ENCODE measurements at regions not wholly inside any gene's neighbourhood (a gene's known extent, or its start where the extent isn't known, plus 50 kb on each side); places are given as distances from the start of the nearest gene placed in this dataset.

DNA sequence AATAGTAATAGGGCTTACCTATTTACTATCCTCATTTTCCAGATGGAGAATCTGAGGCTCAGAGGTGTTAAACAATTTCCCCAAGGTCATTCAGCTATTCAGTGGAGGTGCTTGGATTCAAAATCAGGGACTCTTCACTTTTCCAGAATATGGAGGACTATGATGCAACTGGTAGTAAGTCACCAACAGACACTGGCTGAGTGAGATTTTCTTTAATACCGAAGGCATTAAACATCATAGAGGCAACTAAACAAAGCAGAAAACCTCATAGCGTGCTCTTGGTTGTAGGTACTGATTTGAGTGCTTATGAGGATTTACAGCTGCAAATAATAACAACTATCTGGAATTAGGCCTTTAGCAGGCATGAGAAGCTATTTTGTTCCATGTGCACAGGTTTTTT lies 134.4 kb downstream of the DLEU7 start:
- no peak overlapping the region for H3K27ac ChIP-seq (ENCODE audit: low read depth, low read length, poor library complexity, severe bottlenecking)
- TF ChIP-seq EZH2 (IDR thresholded peaks at IDR 0.05; ENCODE audit: borderline replicate concordance, low read length) = no peak
- TF ChIP-seq, protein P1, sequence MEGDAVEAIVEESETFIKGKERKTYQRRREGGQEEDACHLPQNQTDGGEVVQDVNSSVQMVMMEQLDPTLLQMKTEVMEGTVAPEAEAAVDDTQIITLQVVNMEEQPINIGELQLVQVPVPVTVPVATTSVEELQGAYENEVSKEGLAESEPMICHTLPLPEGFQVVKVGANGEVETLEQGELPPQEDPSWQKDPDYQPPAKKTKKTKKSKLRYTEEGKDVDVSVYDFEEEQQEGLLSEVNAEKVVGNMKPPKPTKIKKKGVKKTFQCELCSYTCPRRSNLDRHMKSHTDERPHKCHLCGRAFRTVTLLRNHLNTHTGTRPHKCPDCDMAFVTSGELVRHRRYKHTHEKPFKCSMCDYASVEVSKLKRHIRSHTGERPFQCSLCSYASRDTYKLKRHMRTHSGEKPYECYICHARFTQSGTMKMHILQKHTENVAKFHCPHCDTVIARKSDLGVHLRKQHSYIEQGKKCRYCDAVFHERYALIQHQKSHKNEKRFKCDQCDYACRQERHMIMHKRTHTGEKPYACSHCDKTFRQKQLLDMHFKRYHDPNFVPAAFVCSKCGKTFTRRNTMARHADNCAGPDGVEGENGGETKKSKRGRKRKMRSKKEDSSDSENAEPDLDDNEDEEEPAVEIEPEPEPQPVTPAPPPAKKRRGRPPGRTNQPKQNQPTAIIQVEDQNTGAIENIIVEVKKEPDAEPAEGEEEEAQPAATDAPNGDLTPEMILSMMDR (IDR thresholded peaks at IDR 0.05; ENCODE audit: low read length) = no peak
- no peak overlapping the region for H3K4me3 ChIP-seq (ENCODE audit: low read depth, low read length, poor library complexity, severe bottlenecking)
- H3K9me2 ChIP-seq (ENCODE audit: low read depth, low read length) = no peaks in the 10 kb centered on the region
- H3K36me3 ChIP-seq (ENCODE audit: insufficient read depth, low read length) = no peaks in the 10 kb centered on the region
- H3K4me2 ChIP-seq (ENCODE audit: low read length) = no peak overlapping the region
- H3K9ac ChIP-seq (ENCODE audit: low read length) = no peak overlapping the region
- H3F3A ChIP-seq (ENCODE audit: insufficient read depth, low read length) = no peaks in the 10 kb centered on the region
- no peak overlapping the region for H2AFZ ChIP-seq (ENCODE audit: low read length)
- H3K9me3 ChIP-seq (ENCODE audit: low read length) = no peaks in the 10 kb centered on the region
- H3K79me2 ChIP-seq (ENCODE audit: insufficient read depth, low read length) = no peaks in the 10 kb centered on the region
- H4K20me1 ChIP-seq (ENCODE audit: insufficient read depth, low read length) = no peaks in the 10 kb centered on the region
- no peaks in the 10 kb centered on the region for H3K27me3 ChIP-seq (ENCODE audit: insufficient read depth, low read length)
- H3K4me1 ChIP-seq (ENCODE audit: insufficient read depth, low read length, severe bottlenecking) = peaks cover 25% of the 10 kb centered on the region

DNA sequence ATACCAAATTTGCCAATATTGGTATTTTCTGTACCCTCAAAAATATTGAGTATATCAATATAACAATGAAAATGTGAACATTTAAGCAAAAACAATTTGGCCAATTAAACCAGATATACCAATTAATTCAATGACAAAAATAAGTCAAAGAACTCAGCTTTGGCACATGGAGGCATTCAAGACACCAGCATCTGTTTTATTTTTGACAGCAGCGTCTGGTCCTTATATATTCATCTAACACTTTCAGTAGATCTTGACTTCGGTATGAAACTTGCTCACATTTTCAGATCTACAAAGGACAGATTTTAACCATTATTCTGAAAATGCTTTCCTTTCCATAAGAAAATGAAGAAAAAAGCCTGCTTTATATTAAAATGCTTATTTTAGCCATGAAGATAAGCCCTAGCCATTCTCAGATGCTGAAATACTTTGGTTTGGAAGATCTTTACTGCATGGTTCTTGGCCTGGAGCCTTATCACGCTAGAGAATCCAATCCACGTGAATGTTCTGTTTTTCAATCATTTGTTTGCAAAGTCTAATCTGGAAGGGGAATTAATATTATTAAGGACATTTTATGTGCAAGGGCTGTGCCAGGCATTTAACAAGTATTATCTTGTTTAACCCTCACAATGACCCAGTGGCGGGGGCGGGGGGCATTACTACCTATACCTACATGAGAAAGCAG lies 132.2 kb downstream of the DLEU7 start:
- Histone ChIP-seq H3K36me3 (ENCODE audit: insufficient read depth, low read length) (no peaks in the 10 kb centered on the region), H3K4me1 (ENCODE audit: insufficient read depth, low read length, severe bottlenecking) (peaks cover 41% of the 10 kb centered on the region), H3K27ac (ENCODE audit: low read depth, low read length, poor library complexity, severe bottlenecking) (no peak overlapping the region), H4K20me1 (ENCODE audit: insufficient read depth, low read length) (no peaks in the 10 kb centered on the region), H3K27me3 (ENCODE audit: insufficient read depth, low read length) (no peaks in the 10 kb centered on the region), H2AFZ (ENCODE audit: low read length) (no peak overlapping the region), H3K4me3 (ENCODE audit: low read depth, low read length, poor library complexity, severe bottlenecking) (no peak overlapping the region), H3K4me2 (ENCODE audit: low read length) (no peak overlapping the region), H3K9me3 (ENCODE audit: low read length) (no peaks in the 10 kb centered on the region), H3F3A (ENCODE audit: insufficient read depth, low read length) (no peaks in the 10 kb centered on the region), H3K9ac (ENCODE audit: low read length) (no peak overlapping the region), H3K9me2 (ENCODE audit: low read depth, low read length) (no peaks in the 10 kb centered on the region), H3K79me2 (ENCODE audit: insufficient read depth, low read length) (no peaks in the 10 kb centered on the region)
- TF ChIP-seq, protein P1 (IDR thresholded peaks at IDR 0.05; ENCODE audit: low read length) = no peak
- TF ChIP-seq EZH2 (IDR thresholded peaks at IDR 0.05; ENCODE audit: borderline replicate concordance, low read length) = no peak

- Histone ChIP-seq H3K36me3 (ENCODE audit: insufficient read depth, low read length) (no peaks in the 10 kb centered on the region), H3K4me2 (ENCODE audit: low read length) (no peak overlapping the region), H3K9ac (ENCODE audit: low read length) (no peak overlapping the region), H3K27ac (ENCODE audit: low read depth, low read length, poor library complexity, severe bottlenecking) (no peak overlapping the region), H3K9me3 (ENCODE audit: low read length) (no peaks in the 10 kb centered on the region), H3F3A (ENCODE audit: insufficient read depth, low read length) (no peaks in the 10 kb centered on the region), H3K79me2 (ENCODE audit: insufficient read depth, low read length) (no peaks in the 10 kb centered on the region), H3K27me3 (ENCODE audit: insufficient read depth, low read length) (no peaks in the 10 kb centered on the region), H4K20me1 (ENCODE audit: insufficient read depth, low read length) (no peaks in the 10 kb centered on the region), H3K4me1 (ENCODE audit: insufficient read depth, low read length, severe bottlenecking) (peaks cover 43% of the 10 kb centered on the region), H3K4me3 (ENCODE audit: low read depth, low read length, poor library complexity, severe bottlenecking) (no peak overlapping the region), H2AFZ (ENCODE audit: low read length) (no peak overlapping the region), H3K9me2 (ENCODE audit: low read depth, low read length) (no peaks in the 10 kb centered on the region)
- no peak for TF ChIP-seq EZH2 (IDR thresholded peaks at IDR 0.05; ENCODE audit: borderline replicate concordance, low read length)
- TF ChIP-seq, protein P1 (IDR thresholded peaks at IDR 0.05; ENCODE audit: low read length) = no peak
Observed at GRCh38 chr13:50711996-50712395, 131.5 kb downstream of the DLEU7 start.

Data from OCI-LY1 (cell line).